SK-N-SH treated with all-trans-retinoic acid at 6 μM for 48 hours (cell line): ENCODE measurements at regions not wholly inside any gene's neighbourhood (a gene's known extent, or its start where the extent isn't known, plus 50 kb on each side); places are given as distances from the start of the nearest gene placed in this dataset.

Experiments
- ATAC-seq: fragments of 200-7000 bp; cut with Tn5 transposase; 3 replicates; pipeline ENCODE4 v1.9.1; 2020; ENCODE audit warnings: mild to moderate bottlenecking, moderate library complexity
- ARNTL ChIP-seq: fragments of 450-650 bp; formaldehyde crosslinking; IDR thresholded peaks from 2 replicates; pipeline ENCODE4 v1.5.0; 2020; ENCODE audit warnings: low read depth, mild to moderate bottlenecking, moderate library complexity, borderline replicate concordance
- BACH2 ChIP-seq: fragments of 250-450 bp; sonication (Bioruptor Pico); IDR thresholded peaks from 2 replicates; pipeline ENCODE4 v1.9.0; 2021; ENCODE audit warnings: mild to moderate bottlenecking, borderline replicate concordance
- CREB5 ChIP-seq: fragments of 250-450 bp; sonication (Bioruptor Pico); IDR thresholded peaks from 2 replicates; pipeline ENCODE4 v1.5.1; 2020; ENCODE audit warnings: low read depth, mild to moderate bottlenecking, moderate library complexity
- CSDC2 ChIP-seq: fragments of 250-450 bp; sonication (Bioruptor Pico); IDR thresholded peaks from 2 replicates; pipeline ENCODE4 v1.5.0; 2020; ENCODE audit warnings: mild to moderate bottlenecking, moderate library complexity
- CSRNP3 ChIP-seq: fragments of 250-450 bp; sonication (Bioruptor Pico); IDR thresholded peaks from 2 replicates; pipeline ENCODE4 v1.5.1; 2021; ENCODE audit warnings: mild to moderate bottlenecking, moderate library complexity
- ESRRG ChIP-seq: fragments of 250-450 bp; sonication (Bioruptor Pico); IDR thresholded peaks from 2 replicates; pipeline ENCODE4 v1.6.1; 2021; ENCODE audit warnings: mild to moderate bottlenecking
- GLIS3 ChIP-seq: fragments of 250-450 bp; sonication (Bioruptor Pico); IDR thresholded peaks from 2 replicates; pipeline ENCODE4 v1.5.0; 2020; ENCODE audit warnings: mild to moderate bottlenecking, moderate library complexity
- ISL1 ChIP-seq: fragments of 250-450 bp; sonication (Bioruptor Pico); IDR thresholded peaks from 2 replicates; pipeline ENCODE4 v2.1.2; 2022; ENCODE audit warnings: mild to moderate bottlenecking, moderate library complexity
- OSR1 ChIP-seq: fragments of 250-450 bp; sonication (Bioruptor Pico); IDR thresholded peaks from 2 replicates; pipeline ENCODE4 v1.8.0; 2022; ENCODE audit warnings: moderate library complexity, mild to moderate bottlenecking, inconsistent platforms
- PATZ1 ChIP-seq: fragments of 250-450 bp; sonication (Bioruptor Pico); IDR thresholded peaks from 2 replicates; pipeline ENCODE4 v1.8.0; 2020; ENCODE audit warnings: mild to moderate bottlenecking, moderate library complexity, borderline replicate concordance
- PPARA ChIP-seq: fragments of 250-450 bp; sonication (Bioruptor Pico); IDR thresholded peaks from 2 replicates; pipeline ENCODE4 v1.5.0; 2020; ENCODE audit warnings: mild to moderate bottlenecking, borderline replicate concordance
- RARB ChIP-seq: fragments of 250-450 bp; sonication (Bioruptor Pico); IDR thresholded peaks from 2 replicates; pipeline ENCODE4 v1.8.0; 2021; ENCODE audit warnings: mild to moderate bottlenecking, moderate library complexity
- SNAI2 ChIP-seq: fragments of 250-450 bp; sonication (Bioruptor Pico); IDR thresholded peaks from 2 replicates; pipeline ENCODE4 v1.5.0; 2020; ENCODE audit warnings: mild to moderate bottlenecking, moderate library complexity
- TCF4 ChIP-seq: fragments of 250-450 bp; sonication (Bioruptor Pico); IDR thresholded peaks from 2 replicates; pipeline ENCODE4 v1.8.0; 2021; ENCODE audit warnings: mild to moderate bottlenecking, moderate library complexity, borderline replicate concordance
- TOX ChIP-seq: fragments of 250-450 bp; sonication (Bioruptor Pico); IDR thresholded peaks from 2 replicates; pipeline ENCODE4 v1.8.0; 2021; ENCODE audit warnings: mild to moderate bottlenecking, moderate library complexity, borderline replicate concordance
- TSHZ2 ChIP-seq: fragments of 250-450 bp; sonication (Bioruptor Pico); IDR thresholded peaks from 2 replicates; pipeline ENCODE4 v1.5.0; 2020; ENCODE audit warnings: mild to moderate bottlenecking, moderate library complexity
- ZC3H10 ChIP-seq: fragments of 250-450 bp; sonication (Bioruptor Pico); IDR thresholded peaks from 2 replicates; pipeline ENCODE4 v1.5.1; 2021; ENCODE audit warnings: mild to moderate bottlenecking, moderate library complexity
- ZFP30 ChIP-seq: fragments of 450-650 bp; formaldehyde crosslinking; IDR thresholded peaks from 2 replicates; pipeline ENCODE4 v1.5.0; 2022; ENCODE audit warnings: mild to moderate bottlenecking, moderate library complexity
- ZNF565 ChIP-seq: fragments of 450-650 bp; formaldehyde crosslinking; conservative IDR thresholded peaks from 2 replicates; pipeline ENCODE4 v1.5.0; 2020; ENCODE audit warnings: low read depth, mild to moderate bottlenecking, moderate library complexity
- ZNF70 ChIP-seq: fragments of 450-650 bp; formaldehyde crosslinking; IDR thresholded peaks from 2 replicates; pipeline ENCODE4 v1.5.0; 2020; ENCODE audit warnings: mild to moderate bottlenecking, moderate library complexity

- ATAC-seq, result no peak
- TF ChIP-seq ZNF565 (no peak), TCF4 (no peak), ZNF70 (CRISPR knock-in tag) (no peak), ISL1 (no peak), ZC3H10 (no peak), PATZ1 (no peak), GLIS3 (CRISPR knock-in tag) (no peak), TSHZ2 (no peak)
- TF ChIP-seq, all 23 proteins: peak for 0
These were observed 1985.1 kb upstream of the PIK3C3 start for GRCh38 chr18:39969803-39970494.

- no peak for TF ChIP-seq RARB
- no peak for TF ChIP-seq CSRNP3
- no peak for TF ChIP-seq ZFP30 (CRISPR knock-in tag)
- TF ChIP-seq ZC3H10, result no peak
- TF ChIP-seq BACH2 (CRISPR knock-in tag), result no peak
- ATAC-seq, result no peak
These were observed 1988.8 kb upstream of the PIK3C3 start for GRCh38 chr18:39966275-39966674.

- no peak for ATAC-seq
- TF ChIP-seq BACH2 (CRISPR knock-in tag) (no peak), CREB5 (CRISPR knock-in tag) (no peak), ARNTL (CRISPR knock-in tag) (no peak), CSRNP3 (no peak), PPARA (no peak), GLIS3 (CRISPR knock-in tag) (no peak), SNAI2 (CRISPR knock-in tag) (no peak), RARB (no peak), CSDC2 (CRISPR knock-in tag) (no peak), OSR1 (CRISPR knock-in tag) (no peak), ZFP30 (CRISPR knock-in tag) (no peak), TOX (CRISPR knock-in tag) (no peak), ESRRG (CRISPR knock-in tag) (no peak), TCF4 (no peak), TSHZ2 (no peak)
These were observed 1992.5 kb upstream of the PIK3C3 start for GRCh38 chr18:39962546-39962945.
